ENCODE measurements at regions not wholly inside any gene's neighbourhood (a gene's known extent, or its start where the extent isn't known, plus 50 kb on each side); places are given as distances from the start of the nearest gene placed in this dataset.

DNA sequence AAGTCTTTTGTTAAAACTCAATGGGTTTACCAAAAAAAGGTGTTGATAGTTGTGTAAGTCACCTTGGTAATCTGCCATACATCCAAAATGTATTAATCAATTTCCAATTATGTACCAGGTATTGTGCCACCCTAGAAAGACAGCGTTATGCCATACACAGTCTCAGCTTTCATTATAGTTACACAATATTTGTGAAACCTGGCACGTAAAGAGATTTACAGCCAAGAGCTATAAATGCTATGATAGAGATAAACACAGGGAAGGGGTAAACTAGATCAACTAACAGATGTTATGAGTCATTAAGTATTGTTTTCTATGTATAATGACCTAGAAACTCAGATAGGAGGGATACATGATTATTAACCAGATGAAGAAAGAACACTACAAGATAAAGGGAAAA, 725.6 kb upstream of the SLITRK5 start:
- no peak for DNase-seq (ENCODE audit: low spot score)

- no peak for DNase-seq (ENCODE audit: low spot score)
Observed at GRCh38 chr13:86946734-86947133, 724.4 kb upstream of the SLITRK5 start.

DNA sequence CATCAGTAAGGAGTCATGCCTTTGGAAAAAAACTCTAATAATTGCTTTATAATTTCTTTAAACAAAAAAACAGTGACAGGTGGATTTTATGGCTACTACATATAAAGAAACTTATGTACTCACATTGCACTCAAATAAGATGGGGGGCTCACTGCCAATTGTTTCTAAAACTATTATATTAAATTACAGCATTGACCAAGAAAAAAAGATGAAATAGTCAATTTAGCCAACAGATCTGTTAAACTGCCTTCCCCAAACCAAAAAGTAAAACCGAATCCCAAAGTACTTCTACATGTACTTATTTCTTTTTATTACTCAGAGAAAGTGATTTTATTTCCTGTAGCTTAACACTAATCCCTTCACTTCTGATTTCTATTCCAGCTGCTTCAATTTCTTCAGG, 716.8 kb upstream of the SLITRK5 start:
- no peak for DNase-seq (ENCODE audit: low spot score)

- DNase-seq (ENCODE audit: low spot score) = no peak
Observed at GRCh38 chr13:86960876-86961275, 710.3 kb upstream of the SLITRK5 start.

- no peak for DNase-seq (ENCODE audit: low spot score)
Observed at GRCh38 chr13:86974251-86974994, 696.7 kb upstream of the SLITRK5 start.

DNA sequence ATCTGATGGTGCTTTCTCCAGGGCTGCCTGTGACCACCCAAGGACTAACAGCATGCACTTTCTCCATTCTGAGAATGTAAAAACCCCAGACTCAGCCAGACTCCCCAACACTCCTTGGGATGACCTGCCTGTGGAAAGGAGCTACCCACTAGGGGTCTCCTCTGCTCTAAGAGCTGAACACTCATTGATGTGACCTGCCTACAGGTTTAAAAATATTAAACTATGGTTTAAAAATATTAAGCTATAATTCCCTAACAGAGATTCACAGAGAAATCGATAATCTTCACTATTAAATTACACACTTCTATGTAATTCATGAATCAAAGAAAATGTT, 696.2 kb upstream of the SLITRK5 start:
- DNase-seq (ENCODE audit: low spot score) = no peak

DNA sequence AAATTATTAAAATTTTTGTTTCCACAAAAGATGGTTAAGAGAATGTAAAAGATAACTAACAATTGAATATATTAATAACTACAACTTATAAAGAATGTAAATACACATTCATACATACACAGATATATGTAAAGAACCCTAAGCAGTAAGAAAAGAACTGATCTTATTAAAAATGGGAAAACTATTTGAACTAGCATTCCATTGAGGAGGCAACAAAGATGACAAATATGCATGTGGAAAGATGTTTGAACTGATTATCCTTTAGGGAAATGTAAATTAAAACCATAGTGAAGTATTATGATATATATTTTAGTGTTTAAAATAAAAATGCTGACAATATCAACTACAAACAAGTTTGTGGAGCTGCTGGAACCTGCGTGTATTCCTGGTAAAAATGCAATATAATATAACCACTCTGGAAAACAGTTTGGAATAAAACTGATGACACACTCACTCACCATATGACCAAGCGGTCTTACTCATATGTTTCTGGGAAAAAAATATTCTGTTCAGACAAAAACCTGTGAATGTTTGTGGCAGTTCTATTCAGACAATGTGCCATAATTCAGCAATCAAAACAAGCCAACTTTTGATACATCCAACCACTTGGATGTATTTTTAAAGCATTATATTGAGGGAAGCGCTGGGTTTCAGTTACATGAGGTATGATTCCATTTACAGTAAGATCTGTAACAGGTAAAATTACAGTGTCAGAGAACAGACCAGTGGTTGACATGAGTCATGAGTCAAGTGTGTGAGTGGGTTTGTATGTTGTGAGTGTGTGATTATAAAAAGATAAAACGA, 694.4 kb upstream of the SLITRK5 start:
- DNase-seq (ENCODE audit: low spot score) = no peak

- no peak for DNase-seq (ENCODE audit: low spot score)
Observed at GRCh38 chr13:86986448-86986847, 684.7 kb upstream of the SLITRK5 start.

DNA sequence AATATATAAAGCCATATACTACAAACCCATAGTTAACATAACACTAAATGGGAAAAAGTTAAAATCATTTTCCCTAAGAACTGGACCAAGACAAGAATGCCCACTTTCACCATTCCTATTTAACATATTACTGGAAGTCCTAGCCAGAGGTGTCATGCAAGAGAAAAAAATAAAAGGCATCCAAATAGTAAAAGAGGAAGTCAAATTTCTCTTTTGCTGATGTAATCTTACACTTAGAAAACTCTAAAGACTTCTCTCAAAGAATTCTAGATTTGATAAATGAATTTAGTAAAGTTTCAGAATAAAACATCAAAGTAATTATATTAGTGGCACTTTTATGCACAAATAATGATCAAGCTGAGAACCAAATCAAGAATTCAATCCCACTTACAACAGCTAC, 678.9 kb upstream of the SLITRK5 start:
- no peak for DNase-seq (ENCODE audit: low spot score)

DNA sequence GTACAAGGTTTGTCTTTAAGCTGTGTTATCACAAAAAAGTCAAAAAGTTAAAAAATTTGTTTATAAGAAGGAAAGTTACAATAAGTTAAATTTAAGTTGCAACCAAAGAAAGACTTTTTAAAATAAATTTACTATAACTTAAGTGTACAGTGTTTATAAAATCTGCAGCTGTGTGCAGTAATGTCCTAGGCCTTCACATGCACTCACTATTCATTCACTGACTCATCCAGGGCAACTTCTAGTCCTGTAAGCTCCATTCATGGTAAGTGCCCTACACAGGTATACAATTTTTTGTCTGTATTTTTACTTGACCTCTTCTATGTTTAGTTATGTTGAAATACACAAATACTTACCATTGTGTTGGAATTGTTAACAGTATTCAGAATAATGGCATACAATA, 667.9 kb upstream of the SLITRK5 start:
- no peak for DNase-seq (ENCODE audit: low spot score)

DNA sequence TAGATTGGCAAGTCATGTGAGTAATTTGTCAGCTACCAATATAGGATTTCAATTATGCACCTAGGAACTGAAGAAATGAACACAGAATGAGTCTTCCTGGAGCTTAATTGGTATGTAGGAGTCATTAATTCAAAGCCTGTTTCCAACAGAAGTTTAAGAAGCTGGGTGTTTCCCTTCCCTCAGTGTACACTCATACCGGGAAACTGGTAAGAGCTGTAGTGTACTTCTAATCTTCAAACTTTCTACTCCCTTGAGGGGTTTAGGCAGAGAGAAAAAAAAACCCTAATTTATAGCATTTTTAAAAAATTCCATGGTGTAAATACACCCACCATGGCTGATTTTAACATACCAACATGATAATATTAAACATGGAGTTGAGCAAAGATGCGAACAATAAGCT, 665.7 kb upstream of the SLITRK5 start:
- DNase-seq (ENCODE audit: low spot score) = no peak

GRCh38 chr13:87035526-87035925, 635.6 kb upstream of the SLITRK5 start:
- DNase-seq (ENCODE audit: low spot score) = no peak

- no peak for DNase-seq (ENCODE audit: low spot score)
Observed at GRCh38 chr13:87042946-87043345, 628.2 kb upstream of the SLITRK5 start.

GRCh38 chr13:87052731-87053130, 618.4 kb upstream of the SLITRK5 start:
- DNase-seq (ENCODE audit: low spot score) = no peak

DNA sequence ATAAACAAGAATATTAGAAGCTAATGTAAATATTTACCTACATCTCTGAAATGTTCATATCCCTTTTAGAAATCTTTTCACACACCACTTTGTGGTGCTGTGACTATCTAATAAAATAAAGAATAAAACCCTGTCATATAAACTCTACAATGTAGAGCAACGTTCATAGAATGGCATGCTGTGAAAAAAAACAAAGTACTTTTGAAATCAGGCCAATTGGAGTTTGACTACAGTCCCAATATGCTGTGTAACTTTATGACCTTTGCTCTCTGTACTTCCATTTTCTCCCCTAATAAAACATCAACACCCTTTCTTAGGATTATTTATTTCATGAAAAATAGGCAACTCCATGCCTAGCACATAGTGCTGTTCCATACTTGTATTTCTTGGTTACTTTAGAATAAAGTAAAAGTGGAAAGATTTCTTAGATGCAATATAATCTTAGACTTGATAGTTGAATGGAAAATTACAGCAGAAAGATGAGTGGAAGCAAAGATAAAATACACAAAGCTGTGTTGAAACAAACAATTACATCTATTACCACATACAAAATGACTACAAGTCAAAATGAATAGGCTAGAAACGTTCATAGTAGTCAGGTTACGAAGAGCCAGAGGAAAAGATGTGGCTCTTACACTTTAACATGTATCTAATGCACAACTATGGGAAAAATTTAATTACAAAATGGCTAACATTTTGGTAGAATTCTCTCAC, 613.2 kb upstream of the SLITRK5 start:
- no peak for DNase-seq (ENCODE audit: low spot score)

GRCh38 chr13:87058786-87059329, 612.3 kb upstream of the SLITRK5 start:
- DNase-seq (ENCODE audit: low spot score) = no peak

GRCh38 chr13:87078947-87079795, 592.0 kb upstream of the SLITRK5 start:
- DNase-seq (ENCODE audit: low spot score) = no peak

GRCh38 chr13:87080100-87080779, 590.9 kb upstream of the SLITRK5 start:
- DNase-seq (ENCODE audit: low spot score) = no peak

DNA sequence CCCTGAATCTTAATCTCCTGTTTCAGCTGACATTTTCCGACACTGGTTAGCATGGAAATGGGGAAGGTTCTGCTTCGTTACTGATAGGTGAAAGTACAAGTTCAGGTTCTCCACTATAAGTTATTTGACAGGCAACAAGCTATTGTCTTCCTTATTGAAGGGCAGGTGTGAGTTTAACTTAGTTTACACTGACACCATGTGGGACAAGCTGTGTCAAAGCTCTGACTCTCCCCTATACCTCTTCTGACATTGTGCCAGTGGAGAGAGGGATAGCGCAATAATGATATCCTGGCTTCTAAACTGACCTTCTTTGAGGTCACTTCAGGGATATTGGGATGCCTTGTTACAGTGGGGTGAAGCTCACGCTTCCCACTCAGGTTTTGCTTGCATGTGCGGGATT, 587.0 kb upstream of the SLITRK5 start:
- DNase-seq (ENCODE audit: low spot score) = peak; percentile 8

GRCh38 chr13:87087741-87088140, 583.4 kb upstream of the SLITRK5 start:
- no peak for DNase-seq (ENCODE audit: low spot score)

DNA sequence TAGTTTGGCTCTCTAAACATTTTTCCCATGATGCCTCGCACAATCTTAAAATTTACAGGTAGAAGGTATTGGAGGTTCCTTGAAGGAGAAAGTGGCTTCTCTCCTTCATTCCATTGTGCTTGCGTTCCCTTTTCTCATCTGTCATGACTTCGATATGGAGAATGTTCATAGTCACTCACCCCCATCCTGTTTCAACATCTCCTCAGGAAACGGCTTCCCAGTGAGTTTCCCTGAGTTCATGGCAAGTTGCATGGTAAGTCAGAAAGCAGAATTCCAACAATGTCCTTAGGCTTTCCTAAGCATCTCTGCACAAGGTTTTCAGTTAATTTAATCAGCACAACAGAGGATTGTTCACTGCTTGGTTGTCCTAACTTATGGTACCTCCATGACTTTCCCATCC, 581.8 kb upstream of the SLITRK5 start:
- DNase-seq (ENCODE audit: low spot score) = no peak
